NCI-H69 (cell line): ENCODE measurements at regions not wholly inside any gene's neighbourhood (a gene's known extent, or its start where the extent isn't known, plus 50 kb on each side); places are given as distances from the start of the nearest gene placed in this dataset.
A peak's percentile ranks its signal among the peaks of the same experiment; 100 is the strongest.

Source experiments
- DNase-seq: peaks from one replicate; lab custom pipeline; 2025; lab: John Stamatoyannopoulos, UW

DNA sequence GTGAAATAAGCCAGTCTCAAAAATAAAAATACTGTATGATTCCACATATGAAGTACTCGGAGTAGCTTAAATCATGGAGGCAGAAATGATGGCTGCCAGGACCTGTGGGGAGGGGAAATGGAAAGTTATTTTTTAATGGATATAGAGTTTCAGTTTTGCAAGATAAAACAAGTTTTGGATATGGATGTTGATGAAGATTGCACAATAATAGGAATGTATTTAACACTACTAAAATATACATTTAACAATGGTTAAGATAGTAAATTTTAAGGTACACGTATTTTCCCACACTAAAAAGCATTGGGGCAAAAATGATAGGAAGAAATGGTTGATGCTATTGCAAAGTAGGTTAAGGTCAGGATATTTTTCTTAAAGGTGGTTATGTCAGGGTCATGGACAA, 1058.9 kb upstream of the MAP3K7 start:
- no peak for DNase-seq

DNA sequence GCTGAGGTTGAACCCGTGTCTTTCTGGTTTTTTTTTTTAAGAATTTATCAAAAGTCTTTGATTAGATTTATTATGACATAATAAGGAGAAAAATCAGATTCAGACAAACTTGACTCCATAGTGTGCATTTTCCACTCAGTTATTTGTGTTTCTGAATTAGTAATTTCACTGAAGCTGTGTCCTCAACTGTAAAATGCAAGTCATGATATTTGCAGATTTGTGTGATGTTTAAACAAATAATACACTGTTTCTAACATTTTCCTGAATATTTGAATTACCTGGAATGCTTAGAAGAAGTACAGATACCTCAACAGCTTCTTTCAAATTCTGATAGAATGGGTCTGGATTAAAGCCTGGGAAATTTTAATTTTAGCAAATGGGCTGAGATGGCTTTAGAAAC, 1050.3 kb upstream of the MAP3K7 start:
- no peak for DNase-seq

DNA sequence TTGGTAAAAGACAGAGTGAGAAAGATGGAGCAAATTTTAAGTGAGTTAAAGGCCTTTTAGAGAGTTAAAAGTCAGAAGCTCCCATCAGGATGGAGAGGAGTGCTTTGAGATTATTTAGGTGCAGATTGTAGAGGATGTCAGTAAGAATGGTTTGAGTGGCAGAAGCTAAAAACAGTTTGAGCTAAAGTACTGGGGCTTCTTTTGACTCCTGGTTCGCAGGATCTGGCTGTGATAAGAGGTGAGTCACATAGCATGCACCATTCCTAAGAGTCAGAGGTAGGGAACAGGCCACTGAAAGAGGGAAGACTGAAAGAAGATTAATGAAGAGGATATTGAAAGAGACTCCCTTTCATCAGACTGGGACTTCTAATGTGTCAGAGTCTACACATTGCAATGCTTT, 1047.9 kb upstream of the MAP3K7 start:
- peak; percentile 34 for DNase-seq

DNA sequence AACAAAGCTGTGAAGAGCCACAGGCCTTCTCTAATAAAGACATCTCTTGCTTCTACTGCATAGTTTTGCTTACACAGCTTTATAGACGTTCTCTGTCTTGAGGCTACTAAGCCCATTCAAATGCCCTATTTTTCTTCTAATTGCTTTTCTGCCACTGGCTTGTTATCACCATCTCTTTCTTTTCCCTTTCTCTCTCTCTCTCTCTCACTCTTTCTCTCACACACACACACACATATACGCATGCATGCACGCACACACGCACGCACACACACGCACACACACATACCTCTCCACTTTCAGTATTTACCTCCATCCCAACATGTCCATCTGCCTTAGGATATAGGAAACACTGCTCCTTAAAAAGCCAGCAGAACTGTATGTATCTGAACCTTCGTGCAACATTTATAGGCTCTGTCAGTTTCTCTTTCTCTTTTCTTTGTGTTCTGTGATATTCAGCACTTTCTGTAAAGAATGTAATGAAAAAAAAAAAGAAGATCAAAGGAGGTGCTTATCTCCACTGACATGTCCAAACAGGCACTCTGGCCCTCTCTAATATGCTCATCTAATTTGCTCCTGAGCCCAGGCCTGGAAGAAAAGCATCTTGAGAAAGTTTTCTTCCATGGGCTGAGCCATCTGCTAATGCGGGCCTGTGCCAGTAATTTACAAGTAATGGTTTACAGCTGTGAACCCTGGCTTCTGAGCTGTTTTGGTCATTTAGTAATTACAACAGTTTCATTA, 1046.7 kb upstream of the MAP3K7 start:
- DNase-seq: peak; percentile 87

DNA sequence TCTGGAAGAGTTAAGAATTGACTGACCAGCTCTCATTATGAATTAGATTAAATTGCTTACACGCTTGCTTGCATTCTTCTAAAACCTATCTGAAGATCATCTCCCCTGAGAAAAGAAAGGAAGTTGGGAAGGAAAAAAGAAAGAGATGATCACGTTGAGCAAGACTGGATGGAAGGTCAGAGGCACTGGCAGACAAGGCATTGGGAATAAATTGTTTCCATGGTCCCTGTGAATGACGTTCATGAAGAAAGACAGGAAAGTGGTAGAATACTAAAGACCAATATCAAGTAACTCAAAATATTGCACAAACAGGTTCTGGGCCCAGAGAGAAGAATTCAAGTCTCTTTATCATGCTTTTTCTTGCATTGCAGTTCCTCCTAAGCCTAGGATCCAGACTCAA, 1045.4 kb upstream of the MAP3K7 start:
- DNase-seq: no peak

DNA sequence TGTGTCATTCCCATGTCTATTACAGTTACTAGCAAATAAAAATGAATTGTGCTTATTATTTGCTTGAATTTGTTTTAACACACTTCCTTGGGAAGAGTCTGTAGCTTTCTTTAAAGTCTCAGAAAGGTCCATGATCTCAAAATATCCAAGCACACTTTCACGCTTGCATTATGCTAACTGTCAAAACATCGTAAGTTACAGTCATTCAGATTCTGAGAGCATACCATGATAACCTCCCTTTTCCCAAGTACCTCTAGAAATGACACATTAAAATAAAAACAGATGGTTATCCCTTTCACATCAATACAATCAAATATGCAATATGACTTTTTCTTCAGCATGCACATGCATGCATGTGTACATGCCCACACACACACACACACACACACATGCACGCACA, 1044.4 kb upstream of the MAP3K7 start:
- no peak for DNase-seq

DNA sequence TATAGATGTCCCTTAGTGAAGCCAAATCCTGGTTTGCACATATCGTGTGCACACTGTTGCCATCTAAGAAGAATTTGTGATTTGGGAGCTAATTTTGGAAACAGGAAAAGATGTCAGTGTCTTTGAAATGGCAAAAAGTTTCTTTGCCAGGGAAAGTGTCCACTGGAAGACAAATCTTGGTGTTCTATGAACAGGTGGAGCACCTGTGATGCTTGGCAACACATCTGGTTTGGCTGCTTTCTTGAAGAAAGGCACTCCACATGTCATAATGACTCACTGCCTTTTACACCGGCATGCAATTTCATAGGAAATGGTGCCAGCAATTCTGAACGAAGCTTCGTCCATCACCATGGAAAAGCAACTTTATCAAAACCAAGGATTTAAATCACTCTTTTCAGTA, 1040.0 kb upstream of the MAP3K7 start:
- DNase-seq: peak; percentile 49

DNA sequence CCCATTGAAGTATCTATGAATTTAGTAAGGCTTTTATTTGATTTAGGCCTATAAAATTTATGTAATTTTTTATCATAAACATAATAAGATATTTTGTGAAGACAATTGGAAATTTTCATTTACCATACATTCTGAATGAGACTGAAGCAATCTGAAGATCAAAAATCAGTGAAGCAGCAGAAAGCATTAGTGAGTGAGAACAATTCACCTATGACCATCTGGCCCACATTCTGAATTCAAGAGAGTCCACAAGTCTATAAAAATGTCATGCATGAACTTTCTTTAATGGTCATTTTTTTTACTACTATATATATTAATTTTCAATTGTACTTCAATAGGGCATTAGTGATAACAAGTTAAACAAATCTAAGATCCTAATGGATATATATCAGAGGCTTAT, 1026.6 kb upstream of the MAP3K7 start:
- DNase-seq: peak; percentile 23

DNA sequence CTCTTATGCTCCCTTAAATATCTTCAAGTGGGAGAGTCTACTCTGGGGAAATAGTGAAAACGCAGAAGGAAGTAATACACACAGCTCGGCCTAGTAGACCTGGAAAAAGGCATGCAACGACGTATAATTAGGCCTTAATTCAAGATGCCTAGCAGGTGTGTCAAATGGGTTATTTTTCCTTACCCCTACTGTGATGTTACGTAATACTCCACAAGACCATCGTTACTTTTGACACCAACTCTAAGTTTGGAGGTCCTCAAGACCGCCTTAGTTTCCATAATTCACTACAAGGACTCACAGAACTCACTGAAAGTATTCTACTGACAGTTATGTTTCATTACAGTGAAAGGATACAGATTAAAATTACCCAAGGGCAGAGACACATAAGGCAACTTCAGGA, 1024.3 kb upstream of the MAP3K7 start:
- DNase-seq: no peak

DNA sequence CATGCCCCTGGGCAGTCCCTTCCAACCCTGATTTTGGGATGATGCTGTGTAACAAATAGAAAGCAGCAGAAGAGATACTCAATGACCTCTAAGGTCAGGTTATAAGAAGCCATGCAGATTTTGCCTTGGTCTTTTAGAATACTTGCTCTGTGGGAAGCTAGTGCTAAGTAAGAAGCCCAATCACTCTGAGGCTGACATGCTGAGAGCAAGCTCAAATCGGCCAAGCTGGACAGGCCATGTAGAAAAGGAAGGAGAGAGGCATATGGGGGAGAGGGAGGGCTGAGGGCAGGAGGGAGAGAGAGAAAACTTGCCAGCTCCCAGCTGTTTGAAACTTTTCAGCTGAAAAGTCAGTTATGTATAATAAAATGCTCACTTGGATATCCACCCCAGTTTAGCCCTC, 1021.6 kb upstream of the MAP3K7 start:
- DNase-seq: no peak

DNA sequence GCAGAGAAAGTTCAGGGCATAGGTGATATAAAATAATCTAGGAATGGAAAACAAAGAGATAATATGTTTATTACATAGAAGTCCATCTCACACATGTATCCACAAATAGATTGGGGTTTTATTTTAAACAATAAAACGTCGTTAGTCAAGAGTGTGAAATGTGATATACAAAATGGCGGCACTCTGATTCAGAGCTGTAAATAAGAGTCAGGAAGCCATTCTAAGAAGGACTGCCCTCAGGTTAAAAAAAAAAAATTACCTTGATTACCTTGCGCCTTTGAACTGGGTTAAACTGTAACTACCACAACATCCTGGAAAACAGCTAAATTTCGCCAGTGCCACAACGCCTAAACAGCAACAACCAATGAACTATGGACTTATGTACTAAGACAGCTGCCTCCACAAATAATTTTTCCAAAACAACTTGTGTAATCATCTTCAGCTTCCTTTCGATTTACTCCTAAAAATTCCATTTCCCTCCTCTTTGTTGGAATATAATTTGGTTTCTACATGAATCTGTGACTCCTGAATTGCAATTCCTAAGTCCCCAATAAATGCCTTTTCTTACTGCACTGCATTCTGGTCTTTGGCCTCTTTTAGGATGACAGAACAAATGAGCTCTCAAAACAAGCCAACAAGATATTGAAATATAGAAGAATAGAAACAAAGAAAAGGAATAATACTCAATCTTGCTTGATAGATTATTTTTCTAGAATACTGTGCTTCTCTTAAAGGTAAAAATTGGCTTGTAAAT, 1019.5 kb upstream of the MAP3K7 start:
- no peak for DNase-seq

DNA sequence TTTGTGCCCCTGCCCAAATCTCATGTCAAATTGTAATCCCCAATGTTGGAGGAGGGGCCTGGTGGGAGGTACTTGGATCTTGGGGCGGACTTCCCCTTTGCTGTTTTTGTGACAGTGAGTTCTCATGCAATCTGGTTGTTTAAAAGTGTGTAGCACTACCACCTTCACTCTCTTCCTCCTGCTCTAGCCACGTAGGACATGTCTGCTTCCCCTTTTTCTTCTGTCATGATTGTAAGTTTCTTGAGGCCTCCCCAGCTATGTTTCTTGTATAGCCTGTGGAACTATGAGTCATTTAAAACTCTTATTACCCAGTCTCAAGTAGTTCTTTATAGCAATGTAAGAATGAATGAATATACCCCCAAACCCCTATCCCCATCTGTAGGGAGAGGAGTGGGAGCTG, 1013.7 kb upstream of the MAP3K7 start:
- no peak for DNase-seq

DNA sequence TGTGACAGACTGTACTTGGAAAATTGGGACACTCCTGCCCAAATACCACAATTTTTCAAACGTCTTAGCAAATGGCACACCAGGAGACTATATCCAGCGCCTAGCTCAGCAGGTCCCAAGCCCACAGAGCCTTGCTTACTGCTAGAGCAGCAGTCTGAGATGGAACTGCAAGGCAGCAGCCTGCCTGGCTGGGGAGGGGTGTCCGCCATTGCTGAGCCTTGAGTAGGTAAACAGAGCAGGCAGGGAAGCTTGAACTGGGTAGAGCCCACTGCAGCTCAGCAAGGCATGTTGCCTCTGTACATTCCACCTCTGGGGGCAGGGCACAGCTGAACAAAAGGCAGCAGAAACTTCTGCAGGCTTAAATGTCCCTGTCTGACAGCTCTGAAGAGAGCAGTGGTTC, 1003.3 kb upstream of the MAP3K7 start:
- DNase-seq: no peak

DNA sequence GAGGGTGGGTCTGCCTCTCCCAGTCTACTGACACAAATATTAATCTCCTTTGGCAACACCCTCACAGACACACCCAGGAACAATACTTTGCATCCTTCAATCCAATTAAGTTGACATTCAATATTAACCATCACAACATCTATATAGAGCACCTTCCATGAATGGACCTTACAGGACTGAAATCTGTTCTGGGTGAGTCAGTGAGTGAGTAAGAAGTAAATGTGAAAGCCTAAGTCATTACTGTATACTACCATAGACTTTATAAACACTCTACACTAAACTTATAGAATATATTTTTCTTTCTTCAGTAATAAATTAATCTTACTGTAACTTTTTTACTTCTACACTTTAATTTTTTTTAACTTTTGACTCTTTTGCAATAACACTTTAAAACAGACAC, 993.8 kb upstream of the MAP3K7 start:
- no peak for DNase-seq

DNA sequence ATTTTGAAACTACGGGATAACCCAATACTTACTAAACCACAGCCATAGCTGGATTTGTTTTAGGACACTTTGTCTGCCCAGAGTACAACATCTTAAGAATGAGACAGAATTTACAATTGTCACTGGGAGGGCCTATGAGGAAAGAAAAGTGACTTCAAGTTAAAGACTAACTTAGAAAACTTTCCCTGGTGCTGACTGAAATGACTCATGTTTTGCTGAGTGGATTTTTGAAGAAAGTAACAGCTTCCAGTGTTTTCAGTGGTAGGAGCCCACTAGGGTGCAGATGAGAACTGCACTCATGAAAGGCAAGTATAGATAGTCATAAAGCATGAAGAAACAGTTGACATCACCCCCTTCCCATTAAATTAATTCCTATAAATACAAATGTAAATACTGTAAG, 988.2 kb upstream of the MAP3K7 start:
- DNase-seq: no peak

DNA sequence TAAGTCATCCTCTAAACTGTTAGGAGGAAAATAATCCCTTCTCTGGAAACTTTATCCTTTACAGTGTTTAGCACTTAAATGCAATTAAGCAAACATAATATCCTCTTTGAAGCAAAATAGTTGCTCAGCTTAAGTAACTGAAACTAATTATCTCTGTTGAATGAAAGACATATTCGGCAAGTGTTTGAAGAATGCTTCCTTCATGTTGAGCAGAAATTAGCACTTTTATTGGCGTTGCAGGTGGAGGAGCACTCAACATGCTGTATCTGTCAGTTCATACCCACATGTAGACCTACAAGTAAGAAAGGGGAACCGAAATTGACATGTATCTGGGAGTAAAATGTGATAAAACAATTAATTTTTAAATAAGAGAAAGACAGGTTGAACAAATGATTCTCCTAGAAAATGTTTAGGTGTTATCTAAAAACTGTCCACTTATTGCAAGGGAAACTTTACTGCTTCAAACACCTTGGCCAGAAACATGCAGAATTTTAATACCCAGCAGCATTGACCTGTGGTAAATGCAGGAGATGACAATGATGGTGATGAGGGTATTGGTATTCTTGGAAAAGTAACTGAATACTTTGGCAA, 987.0 kb upstream of the MAP3K7 start:
- no peak for DNase-seq

DNA sequence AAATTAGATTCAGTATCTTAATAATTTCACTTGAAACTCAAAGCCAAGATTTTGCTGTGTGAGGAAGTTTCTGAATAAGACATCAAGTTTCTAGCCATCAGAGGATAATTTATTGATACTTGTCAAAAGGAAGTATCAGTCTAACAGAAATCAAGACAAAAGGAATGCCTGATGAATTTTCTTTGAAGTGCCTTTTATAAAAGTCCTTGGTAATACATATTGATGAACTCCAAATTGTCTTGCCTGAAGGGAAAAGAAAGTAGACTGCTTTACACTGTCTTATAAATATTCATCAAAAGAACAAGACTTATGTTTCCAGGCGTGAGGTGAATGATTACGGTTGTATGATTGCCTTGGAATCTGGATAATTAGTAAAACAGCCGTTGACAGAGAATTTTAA, 986.0 kb upstream of the MAP3K7 start:
- DNase-seq: no peak

DNA sequence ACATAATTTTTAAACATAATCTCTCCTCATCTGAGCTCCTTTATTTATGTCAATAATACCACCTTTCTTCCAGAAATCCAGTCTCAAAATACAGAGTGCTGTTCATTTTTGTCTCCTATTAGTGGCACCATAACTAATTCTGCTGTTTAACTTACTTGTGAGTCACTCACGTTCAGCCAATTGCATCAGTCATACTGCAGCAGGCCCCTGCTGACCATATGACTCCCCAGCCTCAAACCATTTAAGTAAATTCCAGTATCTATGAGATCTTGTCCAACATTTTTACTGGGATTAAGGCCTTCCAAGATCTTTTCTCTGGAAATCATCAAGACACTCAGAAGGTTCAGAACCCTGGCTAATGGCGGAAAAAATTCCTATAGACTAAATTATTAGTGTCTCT, 982.2 kb upstream of the MAP3K7 start:
- peak; percentile 6 for DNase-seq

DNA sequence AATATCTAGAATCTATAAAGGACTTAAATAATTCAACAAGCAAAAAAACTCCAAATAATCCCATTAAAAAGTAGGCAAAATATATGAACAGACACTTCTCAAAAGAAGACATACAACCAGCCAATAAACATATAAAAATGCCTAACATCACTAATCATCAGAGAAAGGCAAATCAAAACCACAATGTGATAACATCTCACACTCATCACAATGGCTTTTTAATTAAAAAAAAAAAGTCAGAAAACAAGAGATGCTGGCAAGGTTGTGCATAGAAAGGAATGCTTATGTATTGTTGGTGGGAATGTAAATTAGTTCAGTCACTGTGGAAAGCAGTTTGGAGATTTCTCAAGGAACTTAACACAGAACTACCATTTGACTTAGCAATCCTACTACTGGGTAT, 979.6 kb upstream of the MAP3K7 start:
- no peak for DNase-seq

DNA sequence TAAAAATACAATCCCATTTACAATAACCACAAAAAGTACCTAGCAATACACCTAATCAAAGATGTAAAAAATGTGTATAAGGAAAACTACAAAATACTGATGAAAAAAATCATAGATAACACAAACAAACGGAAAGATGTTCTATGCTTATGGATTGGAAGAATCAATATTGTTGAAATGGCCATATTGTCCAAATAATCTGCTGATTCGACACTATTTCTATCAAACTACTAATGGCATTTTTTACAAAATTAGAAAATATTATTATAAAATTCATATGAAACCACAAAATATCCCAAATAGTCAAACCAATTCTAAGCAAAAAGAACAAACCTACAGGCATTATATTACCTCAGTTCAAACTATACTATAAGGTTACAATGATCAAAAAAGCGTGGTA, 978.3 kb upstream of the MAP3K7 start:
- no peak for DNase-seq

DNA sequence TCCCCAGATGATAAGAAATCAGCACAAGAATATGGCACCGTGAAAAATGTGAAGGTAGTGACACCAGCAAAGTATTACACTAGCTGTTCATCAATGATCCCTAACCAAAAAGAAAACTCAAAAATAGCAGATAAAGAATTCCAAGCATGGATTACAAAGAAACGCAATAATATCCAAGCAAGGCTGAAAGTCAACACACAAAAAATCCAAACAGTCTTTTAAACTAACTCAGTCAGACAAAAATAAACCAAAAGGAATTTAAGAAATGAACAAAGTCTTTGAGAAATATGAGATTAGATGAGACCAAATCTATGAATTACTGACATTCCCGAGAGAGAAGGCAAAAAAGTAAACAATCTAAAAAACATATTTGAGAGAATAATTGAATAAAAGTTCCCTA, 976.1 kb upstream of the MAP3K7 start:
- no peak for DNase-seq

DNA sequence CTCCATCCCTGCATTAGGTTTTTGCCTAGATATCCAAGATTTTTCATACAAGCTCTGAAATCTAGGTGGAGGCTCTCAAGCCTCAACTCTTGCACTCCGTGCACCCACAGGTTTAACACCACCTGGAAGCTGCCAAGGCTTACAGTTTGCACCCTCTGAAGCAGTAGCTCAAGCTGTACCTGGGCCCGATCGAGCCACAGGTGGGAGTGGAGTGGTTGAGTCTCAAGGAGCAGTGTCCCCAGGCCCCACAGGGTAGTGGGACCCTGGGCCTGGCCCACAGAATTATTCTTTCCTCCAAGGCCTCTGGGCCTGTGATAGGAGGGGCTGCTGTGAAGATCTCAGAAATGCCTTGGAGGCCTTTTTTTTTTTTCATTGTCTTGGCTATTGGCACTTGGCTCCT, 973.5 kb upstream of the MAP3K7 start:
- DNase-seq: no peak

DNA sequence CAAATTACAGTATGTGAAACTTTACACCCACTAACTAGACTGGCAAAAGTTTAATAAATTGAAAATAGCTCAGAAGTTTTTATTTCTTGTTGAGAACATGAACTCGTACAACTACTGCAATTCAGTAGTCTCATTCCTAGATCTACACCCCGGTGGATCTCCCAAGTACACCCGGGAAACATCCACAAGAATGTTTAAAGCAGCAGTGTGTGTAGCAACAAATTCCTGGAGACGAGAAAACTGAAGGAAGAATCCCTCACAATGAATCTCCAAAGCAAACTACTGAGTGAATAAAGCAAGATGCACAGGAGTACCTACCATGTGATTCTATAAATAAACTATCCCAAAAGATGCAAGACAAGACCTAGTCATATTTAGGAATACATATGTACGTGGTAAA, 954.0 kb upstream of the MAP3K7 start:
- DNase-seq: no peak

DNA sequence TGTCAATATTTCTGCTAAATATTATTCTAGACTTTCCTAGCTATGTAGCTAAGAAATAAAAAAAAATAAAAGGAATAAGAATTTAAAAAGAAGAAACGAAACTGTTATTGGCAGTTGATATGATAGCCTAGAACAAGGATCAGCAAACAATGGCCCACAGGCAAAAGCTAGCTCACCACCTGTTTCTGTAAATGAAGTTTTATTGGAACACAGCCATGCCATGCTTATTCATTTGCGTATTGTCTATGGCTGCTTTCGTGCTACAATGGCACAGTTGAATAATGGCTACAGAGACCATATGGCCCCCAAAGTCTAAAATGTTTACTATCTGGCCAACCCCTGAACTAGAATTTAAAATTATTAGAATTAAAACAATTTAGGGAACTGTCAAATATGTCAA, 952.6 kb upstream of the MAP3K7 start:
- DNase-seq: peak; percentile 94
